WERI-Rb-1 (cell line): ENCODE measurements at regions not wholly inside any gene's neighbourhood (a gene's known extent, or its start where the extent isn't known, plus 50 kb on each side); places are given as distances from the start of the nearest gene placed in this dataset.

ENCODE experiments used
- DNase-seq: peaks from one replicate; pipeline ENCODE4 v3.0.0-alpha.2; 2020
- H3K27ac ChIP-seq: fragments of 250-450 bp; sonication (Bioruptor Pico); 2 replicates; pipeline ENCODE4 v1.5.1; 2020; ENCODE audit warnings: mild to moderate bottlenecking, moderate library complexity
- H3K27me3 ChIP-seq: fragments of 250-450 bp; sonication (Bioruptor Pico); 2 replicates; pipeline ENCODE4 v1.5.1; 2021; ENCODE audit warnings: mild to moderate bottlenecking, low read depth, moderate library complexity; ENCODE audit not compliant: insufficient read depth, severe bottlenecking
- H3K36me3 ChIP-seq: fragments of 250-450 bp; sonication (Bioruptor Pico); 2 replicates; pipeline ENCODE4 v1.5.1; 2020; ENCODE audit warnings: mild to moderate bottlenecking, moderate library complexity
- H3K4me3 ChIP-seq: 2 replicates; pipeline ENCODE4 v1.5.1; 2011; ENCODE audit warnings: low read depth, mild to moderate bottlenecking, control low read depth, low read length
- H3K9me3 ChIP-seq: fragments of 250-450 bp; sonication (Bioruptor Pico); 2 replicates; pipeline ENCODE4 v1.5.1; 2021; ENCODE audit warnings: mild to moderate bottlenecking, moderate library complexity; ENCODE audit not compliant: severe bottlenecking
- CTCF ChIP-seq: IDR thresholded peaks from 2 replicates; pipeline ENCODE4 v1.5.1; 2011; ENCODE audit warnings: low read depth, mild to moderate bottlenecking, control low read depth, inconsistent platforms, low read length

- Histone ChIP-seq H3K4me3 (no peak overlapping the region), H3K9me3 (no peaks in the 10 kb centered on the region), H3K27ac (no peak overlapping the region), H3K27me3 (no peaks in the 10 kb centered on the region), H3K36me3 (no peaks in the 10 kb centered on the region)
- no peak for TF ChIP-seq CTCF
- DNase-seq: no peak
Observed at GRCh38 chr5:27938989-27939388, 900.6 kb upstream of the CDH9 start.

DNA sequence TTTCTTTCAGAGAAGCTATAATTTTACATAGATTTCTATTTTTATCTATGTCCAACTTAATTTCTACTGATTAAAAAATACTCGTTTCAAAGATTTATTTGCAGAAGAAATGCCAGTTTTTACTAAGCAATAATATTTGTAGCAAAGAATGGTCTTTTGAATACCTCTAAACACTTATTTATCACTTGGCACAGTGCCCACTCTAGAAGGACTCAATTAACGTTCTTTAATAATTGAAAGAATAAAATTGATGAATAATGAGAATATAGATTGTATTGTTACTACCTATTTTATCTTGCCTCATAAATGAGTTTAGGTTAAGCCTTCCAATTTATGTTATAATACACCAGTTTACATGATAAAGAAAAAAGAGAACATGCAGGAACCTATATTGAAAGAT, 889.7 kb upstream of the CDH9 start:
- Histone ChIP-seq H3K27ac (no peak overlapping the region), H3K36me3 (no peaks in the 10 kb centered on the region), H3K27me3 (no peaks in the 10 kb centered on the region), H3K9me3 (no peaks in the 10 kb centered on the region), H3K4me3 (no peak overlapping the region)
- TF ChIP-seq CTCF: no peak
- DNase-seq: no peak

DNA sequence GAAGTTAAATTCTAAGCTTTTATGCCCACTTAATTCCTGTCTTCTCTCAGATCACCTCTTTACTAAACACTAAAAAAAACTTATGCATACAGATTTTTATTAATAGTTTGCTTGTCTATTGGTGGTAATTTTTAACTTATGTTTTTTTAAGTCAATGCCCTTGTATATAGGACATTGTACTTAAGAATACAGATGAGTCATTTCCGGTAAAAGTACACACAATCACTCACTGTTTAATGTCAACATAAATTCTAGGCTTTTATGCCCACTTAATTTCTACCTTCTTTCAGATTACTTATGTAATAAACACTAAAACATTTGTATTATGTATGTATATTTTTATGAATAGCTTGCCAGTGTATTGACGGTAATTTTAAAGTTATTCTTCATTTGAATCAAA, 872.8 kb upstream of the CDH9 start:
- Histone ChIP-seq H3K36me3 (no peaks in the 10 kb centered on the region), H3K27ac (no peak overlapping the region), H3K9me3 (no peaks in the 10 kb centered on the region), H3K27me3 (no peaks in the 10 kb centered on the region), H3K4me3 (no peak overlapping the region)
- DNase-seq: no peak
- no peak for TF ChIP-seq CTCF

DNA sequence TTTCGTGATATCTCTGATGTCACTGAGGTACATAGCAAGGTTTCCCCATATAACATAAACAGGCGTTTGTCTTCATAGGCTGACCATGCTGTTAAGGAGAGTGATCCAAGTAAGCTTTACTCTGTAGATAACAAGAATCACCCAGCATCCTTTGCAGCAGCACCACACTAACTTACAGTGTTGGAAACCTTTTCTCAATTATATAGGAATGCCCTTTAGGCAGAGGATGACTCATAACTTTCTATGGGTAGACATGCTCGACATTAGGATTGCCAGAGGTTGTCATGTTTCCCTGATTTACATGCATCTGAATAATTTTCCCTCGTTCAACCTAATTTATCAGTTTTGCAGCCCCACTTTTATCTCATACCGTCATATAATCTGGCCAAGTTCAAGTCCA, 870.0 kb upstream of the CDH9 start:
- DNase-seq: no peak
- Histone ChIP-seq H3K9me3 (no peaks in the 10 kb centered on the region), H3K27ac (no peak overlapping the region), H3K36me3 (no peaks in the 10 kb centered on the region), H3K27me3 (no peaks in the 10 kb centered on the region), H3K4me3 (no peak overlapping the region)
- TF ChIP-seq CTCF: no peak

DNA sequence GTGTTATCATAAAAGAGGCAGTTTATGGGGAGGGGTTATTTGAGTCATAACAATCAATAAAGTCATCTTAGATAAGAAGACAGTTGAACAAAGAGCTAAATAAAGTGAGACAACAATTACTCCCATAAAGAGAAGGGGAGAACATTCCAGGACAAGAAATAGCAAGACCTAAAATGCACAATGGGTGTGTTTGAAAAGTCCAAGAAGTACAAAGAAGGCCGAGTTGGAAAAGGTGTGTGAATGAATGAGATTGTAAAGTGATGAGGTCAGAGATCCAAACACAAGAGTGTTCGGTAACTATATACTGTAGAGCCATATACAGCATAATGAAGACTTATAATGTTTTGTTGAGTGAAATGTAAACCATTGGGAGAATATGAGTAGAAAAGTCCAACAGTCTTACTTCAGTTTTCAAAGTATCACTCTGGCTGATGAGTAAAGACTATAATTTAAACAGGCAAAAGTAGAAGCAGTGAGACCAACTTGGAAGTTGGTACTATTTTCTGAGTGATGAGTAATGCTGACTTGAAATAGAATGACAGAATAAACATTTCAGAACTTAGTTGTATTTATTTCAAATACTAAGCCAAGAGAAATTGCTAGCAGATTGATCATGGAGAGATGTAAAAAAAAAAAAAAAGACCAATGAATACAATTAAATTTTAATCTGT, 868.7 kb upstream of the CDH9 start:
- Histone ChIP-seq H3K4me3 (no peak overlapping the region), H3K27ac (no peak overlapping the region), H3K36me3 (no peaks in the 10 kb centered on the region), H3K9me3 (no peaks in the 10 kb centered on the region), H3K27me3 (no peaks in the 10 kb centered on the region)
- TF ChIP-seq CTCF: no peak
- no peak for DNase-seq

DNA sequence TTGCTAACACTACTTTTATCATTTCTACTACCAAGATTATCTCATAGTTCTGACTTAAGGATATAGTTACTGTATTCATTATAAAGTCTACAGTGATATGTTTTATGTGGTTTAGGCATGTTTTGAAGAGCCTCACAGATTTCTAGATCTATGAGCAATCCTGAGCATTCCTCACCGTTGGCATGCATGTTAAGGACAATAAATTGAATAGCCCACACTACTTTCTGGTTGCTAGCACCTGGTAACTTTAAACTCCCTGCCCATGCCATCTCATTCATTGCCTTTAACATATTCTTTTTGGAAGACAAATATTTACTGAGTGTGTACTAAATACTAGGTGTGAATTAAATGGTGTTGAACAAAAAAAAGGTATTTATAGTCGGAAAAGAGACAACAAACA, 868.1 kb upstream of the CDH9 start:
- H3K36me3 ChIP-seq: no peaks in the 10 kb centered on the region
- no peak overlapping the region for H3K27ac ChIP-seq
- H3K27me3 ChIP-seq: no peaks in the 10 kb centered on the region
- H3K9me3 ChIP-seq: no peaks in the 10 kb centered on the region
- TF ChIP-seq CTCF: no peak
- no peak for DNase-seq
- H3K4me3 ChIP-seq: no peak overlapping the region
